ENCODE measurements at regions not wholly inside any gene's neighbourhood (a gene's known extent, or its start where the extent isn't known, plus 50 kb on each side); places are given as distances from the start of the nearest gene placed in this dataset.

DNA sequence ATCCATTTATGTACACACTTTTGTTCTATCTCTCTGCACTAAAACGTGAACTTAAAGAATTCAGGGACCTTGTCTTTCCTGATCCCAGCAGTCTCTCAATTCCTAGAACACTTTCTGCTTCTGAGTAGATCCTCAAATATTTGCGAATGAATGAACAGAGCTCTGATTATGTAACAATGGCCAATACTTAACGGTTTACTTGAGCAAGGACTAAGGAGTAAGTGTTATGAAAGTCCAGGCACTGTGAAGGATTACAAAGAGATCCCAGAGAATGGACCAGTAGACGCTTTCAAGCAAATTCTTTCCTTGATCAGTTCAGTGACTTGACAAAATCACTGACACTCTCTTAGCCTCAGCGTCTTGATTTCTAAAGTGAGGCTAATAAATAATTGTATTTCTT lies 514.5 kb upstream of the KLHL1 start:
- H3K4me3 ChIP-seq: no peak overlapping the region
- H3K27ac ChIP-seq: no peak overlapping the region
- TF ChIP-seq, protein P1, sequence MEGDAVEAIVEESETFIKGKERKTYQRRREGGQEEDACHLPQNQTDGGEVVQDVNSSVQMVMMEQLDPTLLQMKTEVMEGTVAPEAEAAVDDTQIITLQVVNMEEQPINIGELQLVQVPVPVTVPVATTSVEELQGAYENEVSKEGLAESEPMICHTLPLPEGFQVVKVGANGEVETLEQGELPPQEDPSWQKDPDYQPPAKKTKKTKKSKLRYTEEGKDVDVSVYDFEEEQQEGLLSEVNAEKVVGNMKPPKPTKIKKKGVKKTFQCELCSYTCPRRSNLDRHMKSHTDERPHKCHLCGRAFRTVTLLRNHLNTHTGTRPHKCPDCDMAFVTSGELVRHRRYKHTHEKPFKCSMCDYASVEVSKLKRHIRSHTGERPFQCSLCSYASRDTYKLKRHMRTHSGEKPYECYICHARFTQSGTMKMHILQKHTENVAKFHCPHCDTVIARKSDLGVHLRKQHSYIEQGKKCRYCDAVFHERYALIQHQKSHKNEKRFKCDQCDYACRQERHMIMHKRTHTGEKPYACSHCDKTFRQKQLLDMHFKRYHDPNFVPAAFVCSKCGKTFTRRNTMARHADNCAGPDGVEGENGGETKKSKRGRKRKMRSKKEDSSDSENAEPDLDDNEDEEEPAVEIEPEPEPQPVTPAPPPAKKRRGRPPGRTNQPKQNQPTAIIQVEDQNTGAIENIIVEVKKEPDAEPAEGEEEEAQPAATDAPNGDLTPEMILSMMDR (IDR thresholded peaks at IDR 0.05): no peak
- DNase-seq (ENCODE audit: low spot score): no peak

- no peak for DNase-seq (ENCODE audit: low spot score)
These were observed 511.7 kb upstream of the KLHL1 start for GRCh38 chr13:70619936-70620335.

GRCh38 chr13:70616847-70617246 lies 508.6 kb upstream of the KLHL1 start:
- H3K4me3 ChIP-seq: no peak overlapping the region
- no peak for DNase-seq (ENCODE audit: low spot score)
- no peak overlapping the region for H3K27ac ChIP-seq
- TF ChIP-seq, protein P1 (IDR thresholded peaks at IDR 0.05): no peak

More at GRCh38 chr13:70619936-70620335, 511.7 kb upstream of the KLHL1 start:
- Histone ChIP-seq H3K4me3 (no peak overlapping the region), H3K27ac (no peak overlapping the region)
- TF ChIP-seq, protein P1 (IDR thresholded peaks at IDR 0.05): no peak

- TF ChIP-seq, protein P1 (IDR thresholded peaks at IDR 0.05): no peak
- DNase-seq (ENCODE audit: low spot score): no peak
- Histone ChIP-seq H3K27ac (no peak overlapping the region), H3K4me3 (no peak overlapping the region)
These were observed 505.0 kb upstream of the KLHL1 start for GRCh38 chr13:70613295-70613694.

- Histone ChIP-seq H3K4me3 (no peak overlapping the region), H3K27ac (no peak overlapping the region)
- no peak for DNase-seq (ENCODE audit: low spot score)
- TF ChIP-seq, protein P1 (IDR thresholded peaks at IDR 0.05): no peak
These were observed 504.6 kb upstream of the KLHL1 start for GRCh38 chr13:70612881-70613280.

DNA sequence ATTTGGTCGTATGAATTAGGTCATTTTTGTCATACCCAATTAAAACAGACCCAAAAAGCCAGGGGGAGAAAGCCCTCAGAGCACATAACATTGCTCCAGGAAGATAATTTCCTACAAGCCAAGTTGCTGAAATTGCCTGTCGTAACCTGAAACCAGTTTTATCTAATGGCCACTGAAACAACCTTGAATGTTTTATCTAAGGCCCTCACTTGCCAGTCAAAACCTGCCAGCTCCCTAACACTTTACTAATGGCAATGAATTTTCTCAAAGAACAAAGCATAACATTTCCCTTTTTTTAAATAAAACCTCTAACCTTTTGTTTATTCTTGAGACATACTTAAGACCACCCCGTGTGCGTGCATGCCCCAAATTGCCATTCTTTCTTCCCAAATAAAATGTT lies 496.2 kb upstream of the KLHL1 start:
- no peak overlapping the region for H3K27ac ChIP-seq
- TF ChIP-seq, protein P1 (IDR thresholded peaks at IDR 0.05): no peak
- no peak overlapping the region for H3K4me3 ChIP-seq
- DNase-seq (ENCODE audit: low spot score): no peak

DNA sequence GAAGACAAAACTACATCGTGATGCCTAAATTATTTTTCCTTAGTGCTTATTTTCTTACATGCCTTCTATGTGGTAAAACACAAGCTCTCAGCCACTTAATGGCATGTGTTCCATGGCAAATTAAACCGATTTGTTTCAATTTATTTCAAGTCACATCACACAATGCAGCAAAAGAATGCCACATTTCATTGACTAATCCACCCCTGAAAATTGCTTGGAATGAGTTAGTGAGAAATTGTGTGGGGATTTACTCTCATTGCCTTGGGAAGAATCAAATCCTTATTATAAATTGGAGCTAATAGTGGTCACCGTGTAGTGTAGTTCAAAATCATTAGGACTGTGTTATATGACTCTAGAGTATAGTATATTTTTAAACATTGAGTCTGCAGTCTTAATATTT lies 485.5 kb upstream of the KLHL1 start:
- TF ChIP-seq, protein P1 (IDR thresholded peaks at IDR 0.05): no peak
- Histone ChIP-seq H3K4me3 (no peak overlapping the region), H3K27ac (no peak overlapping the region)
- no peak for DNase-seq (ENCODE audit: low spot score)

Measured in coronary artery (tissue), 2 donors.